ENCODE measurements at regions not wholly inside any gene's neighbourhood (a gene's known extent, or its start where the extent isn't known, plus 50 kb on each side); places are given as distances from the start of the nearest gene placed in this dataset.

DNA sequence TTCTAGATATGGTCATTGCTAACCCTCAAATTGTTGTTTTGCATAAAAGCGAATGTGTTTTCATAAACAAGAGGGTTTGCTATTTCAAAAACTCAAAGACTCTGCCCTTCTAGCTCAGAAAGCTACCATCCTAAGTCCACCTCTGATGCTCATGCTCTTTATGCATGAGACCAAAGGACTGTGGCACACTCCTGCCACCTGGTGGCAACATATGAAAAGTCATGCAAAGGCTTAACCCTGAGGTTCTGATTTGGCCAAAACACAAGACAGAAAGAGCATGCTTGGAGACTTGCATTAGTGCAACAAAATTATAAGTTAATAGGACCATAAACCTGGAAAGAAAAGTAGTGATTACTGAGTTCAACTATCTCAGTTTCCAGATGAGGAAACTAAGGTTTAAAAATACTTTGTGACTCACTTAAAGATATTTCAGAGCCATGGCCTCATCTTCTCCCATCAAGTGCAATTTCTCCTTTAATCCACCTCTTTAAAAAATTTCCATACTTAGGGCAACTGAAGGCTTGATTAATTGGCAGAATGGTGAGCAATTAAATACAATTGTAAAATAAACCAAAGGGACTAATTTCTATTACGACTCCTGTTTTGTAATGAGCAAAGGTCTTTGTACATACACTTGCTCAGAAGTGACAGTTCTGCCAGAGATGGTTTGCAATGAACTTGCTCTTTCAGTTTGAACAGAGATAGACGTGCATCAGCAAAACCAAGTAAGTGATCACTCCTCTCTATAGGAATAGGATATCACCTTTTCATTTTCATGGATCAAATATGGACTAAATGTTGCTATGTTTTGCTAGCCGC, 110.7 kb upstream of the RAD23B start:
- DNase-seq = peak; percentile 12

DNA sequence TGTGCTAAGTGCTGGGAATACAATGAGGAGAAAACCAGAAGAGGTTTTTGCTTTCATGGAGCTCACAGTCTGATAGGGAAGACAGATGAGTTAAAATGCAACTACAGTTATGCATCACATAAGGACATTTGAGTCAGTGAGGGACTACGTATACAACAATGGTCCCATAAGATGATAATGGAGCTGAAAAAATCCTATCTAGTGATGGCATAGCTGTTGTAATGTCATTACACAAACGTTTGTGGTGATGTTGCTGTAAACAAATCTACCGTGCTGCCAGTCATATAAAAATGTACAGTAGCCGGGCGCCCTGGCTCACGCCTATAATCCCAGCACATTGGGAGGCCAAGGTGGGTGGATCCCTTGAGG, 110.1 kb upstream of the RAD23B start:
- DNase-seq = no peak

DNA sequence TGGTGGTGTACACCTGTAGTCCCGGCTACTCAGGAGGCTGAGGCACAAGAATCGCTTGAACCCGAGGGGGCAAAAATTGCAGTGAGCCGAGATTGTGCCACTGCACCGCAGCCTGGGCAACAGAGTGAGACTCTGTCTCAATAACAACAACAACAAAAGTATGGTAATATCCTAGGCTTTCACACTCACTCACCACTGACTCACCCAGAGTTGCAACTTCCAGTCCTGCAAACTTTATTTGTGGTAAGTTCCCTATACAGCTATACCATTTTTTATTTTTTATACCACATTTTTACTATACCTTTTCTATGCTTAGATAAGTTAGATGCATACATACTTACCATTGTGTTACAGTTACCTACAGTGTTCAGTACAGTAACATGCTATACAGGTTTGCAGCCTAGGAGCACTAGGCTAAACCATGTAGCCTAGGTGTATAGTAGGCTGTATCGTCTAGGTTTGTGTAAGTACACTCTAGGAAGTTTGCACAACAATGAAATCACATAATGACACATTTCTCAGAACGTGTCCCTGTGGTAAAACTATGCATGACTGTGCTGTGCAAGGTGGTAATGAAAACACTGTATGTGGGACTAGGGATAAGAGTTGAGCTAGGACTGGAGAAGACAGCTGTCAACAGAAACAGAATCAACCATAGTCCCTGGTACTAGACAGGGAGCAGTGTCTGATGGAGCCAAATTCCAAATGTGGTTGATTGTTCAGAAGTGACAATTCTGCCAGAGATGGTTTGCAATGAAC, 109.5 kb upstream of the RAD23B start:
- no peak for DNase-seq

DNA sequence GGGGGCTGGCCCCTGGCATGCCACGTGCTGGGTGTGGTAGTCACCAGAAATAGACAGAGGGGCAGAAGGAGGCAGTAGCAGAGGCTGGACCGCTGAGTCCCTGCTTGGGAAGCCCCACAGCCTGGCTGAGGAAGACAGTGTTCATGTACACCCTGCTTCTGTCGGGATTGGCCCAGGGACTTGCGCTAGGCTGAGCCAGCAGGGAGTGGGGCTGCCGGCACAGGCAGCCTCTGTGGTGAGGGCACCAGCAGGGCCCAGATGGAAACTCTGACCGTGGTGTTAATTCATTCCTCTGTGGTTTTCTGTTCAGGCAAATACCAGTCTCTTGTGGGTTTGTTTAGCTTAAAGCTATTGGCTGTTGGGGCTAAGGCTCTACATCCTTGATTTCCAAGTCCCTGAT, 108.6 kb upstream of the RAD23B start:
- no peak for DNase-seq

DNA sequence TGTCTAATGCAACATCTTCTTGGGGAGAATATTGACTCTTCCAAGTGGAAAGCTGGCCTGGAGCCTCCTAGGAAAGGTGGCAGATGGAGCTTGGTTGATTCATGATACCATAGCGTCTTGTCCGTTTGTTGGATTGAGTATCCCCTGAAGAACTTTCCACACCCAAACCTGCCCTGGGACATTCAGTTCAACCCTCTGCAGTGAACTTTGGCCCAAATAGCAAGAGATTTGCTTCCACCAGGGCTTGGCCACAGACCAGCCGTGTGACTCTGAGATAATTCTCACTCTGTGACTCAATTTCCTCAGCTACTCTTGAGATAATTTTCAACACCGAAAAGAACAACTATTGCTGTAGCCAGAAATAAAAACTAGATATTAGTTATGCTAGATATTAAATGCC, 108.0 kb upstream of the RAD23B start:
- DNase-seq = no peak

DNA sequence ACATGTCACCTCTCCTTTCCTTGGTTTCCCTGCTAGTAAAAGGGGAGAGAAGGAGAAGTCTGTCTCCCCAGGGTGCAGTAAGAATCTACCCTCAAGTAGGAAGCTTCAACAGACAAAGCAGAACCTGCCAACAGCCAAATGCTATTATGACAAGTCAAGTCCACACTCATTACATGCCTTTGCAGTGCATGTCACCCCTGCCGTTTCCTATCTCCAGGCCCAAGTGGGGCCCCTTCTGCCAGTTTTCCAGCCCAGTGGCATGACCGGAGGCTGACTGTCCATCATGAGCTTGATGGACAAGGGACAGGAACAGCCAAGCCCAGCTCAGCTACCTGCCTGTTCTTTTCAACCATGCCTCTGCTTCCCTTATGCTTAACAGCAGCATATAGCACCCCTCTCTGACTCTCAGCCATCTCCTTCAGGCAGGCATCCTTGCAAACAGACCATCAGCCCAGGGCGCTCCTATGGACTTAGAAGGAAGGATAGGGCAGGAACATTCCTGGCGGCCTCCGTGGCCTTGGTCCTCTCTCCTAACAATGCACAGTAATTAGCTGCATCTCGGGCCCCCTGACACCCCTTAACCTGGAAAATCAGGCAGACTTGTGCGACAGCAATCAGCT, 107.2 kb upstream of the RAD23B start:
- DNase-seq = no peak

DNA sequence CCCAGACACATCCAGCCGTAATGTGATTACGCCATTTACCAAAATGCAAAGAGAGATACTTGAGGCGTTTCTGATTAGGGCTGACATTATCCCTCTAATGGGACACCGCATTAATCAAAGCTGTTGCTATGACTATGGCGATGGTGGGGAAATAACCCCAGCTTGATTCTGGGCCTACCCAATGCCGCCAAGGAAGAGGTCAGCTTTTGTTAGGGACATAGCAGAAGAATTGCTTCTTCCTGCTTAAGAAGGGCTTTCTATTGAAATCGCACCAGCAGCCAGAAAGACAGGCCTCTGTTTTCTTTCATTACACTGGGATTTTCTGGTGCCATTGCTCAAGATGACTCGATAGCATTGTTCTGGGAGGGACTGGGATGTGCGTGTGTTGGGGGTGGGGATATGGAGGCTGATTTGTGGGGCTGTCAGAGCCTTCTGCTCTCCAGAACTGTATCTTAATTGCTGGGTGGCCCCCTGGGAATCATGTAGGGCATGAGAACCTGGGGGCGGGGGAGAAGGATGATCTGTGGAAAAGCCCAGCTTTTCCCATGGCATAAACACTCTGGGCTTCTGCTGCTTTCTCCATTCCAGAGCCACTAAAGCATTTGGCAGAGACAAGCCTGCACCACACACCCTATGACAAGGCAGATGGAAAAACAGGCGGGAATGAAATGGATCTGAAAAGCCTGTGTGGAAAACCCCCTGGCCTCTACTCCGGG, 106.5 kb upstream of the RAD23B start:
- no peak for DNase-seq

DNA sequence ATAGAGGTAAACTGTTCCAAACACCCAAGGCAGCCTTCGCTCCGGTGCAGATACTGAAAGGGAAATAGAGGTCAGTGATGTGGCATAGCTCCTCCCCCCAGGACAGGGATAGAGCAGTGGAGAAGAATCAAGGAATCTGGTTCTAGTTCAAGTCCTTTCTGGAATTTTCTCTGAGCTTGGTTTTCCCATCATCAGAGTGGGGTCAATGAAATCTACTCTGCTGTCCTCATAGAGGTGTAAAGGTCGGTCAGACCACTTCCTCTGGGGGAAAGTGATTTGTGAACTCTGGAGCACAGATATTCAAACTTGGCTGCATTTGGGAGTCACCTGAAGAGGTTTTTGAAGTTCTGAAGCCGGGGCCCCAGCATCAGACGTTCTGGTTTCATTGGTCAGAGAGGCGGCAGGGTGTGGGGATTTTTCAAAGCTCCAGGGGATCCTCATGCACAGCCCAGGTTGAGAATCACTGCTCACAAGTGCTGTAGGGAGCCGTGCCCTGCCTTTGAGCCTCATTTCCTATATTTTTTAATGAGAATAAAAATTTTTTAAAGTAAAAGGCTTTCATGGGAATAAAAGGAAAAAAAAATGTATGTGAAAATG, 105.7 kb upstream of the RAD23B start:
- no peak for DNase-seq

DNA sequence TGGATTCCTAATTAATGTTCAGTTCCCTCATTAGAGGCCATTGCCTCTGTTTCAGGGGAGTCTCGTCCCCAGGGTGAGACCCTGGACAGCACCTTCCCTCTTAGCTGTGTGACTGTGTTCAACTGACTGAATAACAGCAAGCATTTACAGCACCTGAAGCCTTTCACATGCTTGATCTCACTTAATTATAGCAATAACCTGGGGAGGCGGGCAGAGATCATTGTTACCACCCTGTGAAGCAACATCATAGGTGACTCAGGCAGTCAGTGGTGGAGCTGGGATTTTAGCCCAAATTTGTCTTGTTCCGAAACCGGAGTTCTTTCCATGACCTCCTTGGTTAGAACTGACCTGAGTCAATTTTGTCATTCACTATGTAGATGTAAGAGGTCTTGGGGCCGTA, 105.2 kb upstream of the RAD23B start:
- no peak for DNase-seq

DNA sequence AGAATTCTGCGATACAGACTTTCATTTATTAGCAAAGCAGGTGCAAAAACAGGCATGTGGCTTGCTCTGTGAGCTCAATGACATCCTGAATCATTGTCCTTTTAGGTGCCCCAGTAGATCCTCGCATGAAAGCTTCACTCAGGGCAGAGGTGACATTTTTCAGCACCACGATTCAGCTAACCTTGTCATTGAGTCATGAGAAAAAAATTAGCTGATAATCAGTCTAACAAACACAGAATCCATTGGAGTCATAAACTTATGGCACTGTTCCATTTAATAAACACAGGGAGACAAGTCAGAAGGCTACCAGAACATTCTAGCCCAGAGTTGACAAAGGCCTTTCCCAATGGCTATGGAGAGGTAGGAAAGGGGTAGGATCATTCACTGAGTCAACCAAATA, 104.8 kb upstream of the RAD23B start:
- no peak for DNase-seq

DNA sequence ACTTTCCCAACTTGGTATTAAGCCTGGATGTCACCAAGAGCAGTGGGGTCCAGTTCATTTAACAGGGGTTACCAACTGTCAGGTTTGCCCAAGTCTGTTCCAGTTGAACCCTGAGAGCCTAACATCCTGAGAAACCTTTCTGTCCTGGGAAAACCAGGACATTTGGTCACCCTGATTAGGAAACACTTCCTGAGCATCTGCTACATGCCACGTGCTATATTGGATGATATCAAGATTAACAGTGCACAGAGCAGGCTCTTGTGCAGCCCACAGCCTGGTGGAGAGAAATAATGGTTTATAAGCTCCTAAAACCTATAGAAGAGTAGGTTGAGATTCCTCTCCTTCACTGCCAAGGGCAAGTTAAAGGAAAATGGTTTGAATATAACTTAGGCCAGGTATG, 102.9 kb upstream of the RAD23B start:
- no peak for DNase-seq

DNA sequence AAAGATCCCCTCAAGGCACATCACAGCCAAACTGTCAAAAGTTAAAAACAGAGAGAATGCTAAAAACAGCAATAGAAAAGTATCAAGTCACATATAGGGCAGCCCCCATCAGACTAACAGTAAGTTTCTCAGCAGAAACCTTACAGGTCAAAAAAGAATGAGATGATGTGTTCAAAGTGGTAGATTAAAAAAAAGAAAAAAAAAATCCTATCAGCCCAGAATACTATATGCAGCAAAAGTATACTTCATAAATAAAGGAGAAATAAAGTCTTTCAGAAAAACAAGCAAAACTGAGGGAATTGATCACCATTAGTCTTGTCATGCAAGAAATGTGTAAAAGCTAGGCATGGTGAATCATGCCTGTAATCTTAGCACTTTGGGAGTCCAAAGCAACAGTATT, 99.9 kb upstream of the RAD23B start:
- DNase-seq = no peak

DNA sequence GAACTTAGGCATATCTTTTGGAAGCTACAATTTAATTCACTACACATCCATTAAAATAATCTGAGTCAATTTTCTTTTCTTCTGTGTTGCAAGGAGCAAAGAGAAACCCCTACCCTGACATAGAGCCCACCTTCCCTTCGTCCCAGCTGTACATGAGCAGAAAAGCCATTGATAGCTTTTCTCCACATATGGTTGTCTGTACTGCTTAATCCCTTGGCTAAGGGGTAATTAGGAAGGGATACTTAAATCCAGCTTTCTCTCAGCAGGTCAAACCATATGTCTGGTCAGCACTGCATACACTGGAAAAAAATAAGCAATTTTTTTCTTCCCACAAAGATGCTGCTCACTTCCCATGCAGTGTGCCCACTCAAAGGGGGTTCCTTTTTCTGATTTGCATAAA, 94.7 kb upstream of the RAD23B start:
- DNase-seq = no peak

DNA sequence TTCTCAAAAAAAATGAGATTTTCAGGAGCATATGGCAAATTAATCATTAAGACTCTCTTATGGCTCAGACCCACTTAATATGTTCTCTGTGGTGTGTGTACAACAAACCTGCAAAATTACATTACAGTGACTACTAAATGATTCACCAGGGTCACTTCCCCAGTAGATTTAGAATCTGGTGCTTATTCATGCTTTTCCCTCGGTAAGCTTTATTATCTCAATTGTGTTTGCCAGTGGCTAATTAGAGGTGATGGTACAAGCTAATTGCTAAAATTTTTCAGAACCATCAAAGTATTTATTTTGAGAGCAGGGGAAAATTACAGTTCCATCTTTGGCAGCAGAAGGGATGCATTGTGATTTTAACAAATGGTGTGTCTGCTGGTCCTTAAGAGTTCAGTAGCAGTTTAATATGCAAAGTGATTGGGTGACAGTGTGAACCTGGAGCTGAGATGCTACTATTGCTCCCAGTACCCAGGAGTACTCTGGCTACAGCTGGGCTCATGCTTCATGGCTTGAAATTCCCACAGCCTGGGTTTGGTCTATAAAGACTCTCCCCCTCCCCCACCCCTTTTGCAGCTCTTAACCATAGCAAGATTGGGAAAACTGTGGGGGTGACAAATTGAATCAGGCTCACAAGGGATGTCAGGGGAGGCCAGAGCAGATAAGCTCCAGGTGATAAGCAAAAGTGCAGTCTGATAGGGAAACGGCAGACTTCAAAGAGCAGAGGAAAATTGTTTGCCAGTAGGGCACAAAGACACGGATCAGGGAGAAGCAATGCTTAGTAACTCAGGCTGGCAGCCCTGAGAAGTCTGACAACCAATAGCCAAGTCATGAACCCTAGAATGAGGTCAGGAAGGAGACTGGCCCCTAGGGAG, 92.8 kb upstream of the RAD23B start:
- DNase-seq = no peak

DNA sequence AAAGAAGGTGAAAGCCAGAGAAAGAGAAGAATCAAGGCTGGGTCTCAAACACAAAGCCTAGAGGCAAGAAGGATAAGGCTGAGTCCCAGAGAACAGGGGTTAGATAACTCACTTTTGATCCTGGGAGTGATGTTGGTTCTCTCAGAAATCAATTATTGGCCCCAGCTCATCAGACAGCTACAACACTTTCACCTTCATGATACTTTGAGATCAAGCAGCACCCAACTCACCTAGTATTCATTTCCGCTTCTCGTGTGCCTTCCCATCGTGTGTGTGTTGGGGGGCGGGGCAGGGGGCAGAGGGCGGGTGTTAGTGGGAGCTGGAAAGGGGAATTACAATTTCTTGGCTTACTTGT, 92.2 kb upstream of the RAD23B start:
- DNase-seq = no peak

DNA sequence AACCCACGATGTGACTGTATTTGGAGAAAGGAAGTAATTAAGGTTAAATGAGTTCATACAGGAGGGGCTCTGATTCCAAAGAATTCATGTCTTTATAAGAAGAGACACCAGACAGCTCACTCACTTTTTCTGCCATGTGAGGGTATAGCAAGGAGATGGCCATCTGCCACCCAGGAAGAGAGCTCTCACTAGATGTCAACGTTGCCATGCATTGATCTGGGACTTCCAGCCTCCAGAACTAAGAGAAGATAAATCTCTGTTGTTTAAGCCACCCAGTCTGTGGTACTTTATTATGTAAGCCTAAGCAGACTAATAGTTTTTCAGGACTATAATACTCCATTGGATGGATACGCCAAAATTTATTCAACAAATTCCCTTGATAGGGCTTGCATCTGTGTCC, 89.8 kb upstream of the RAD23B start:
- no peak for DNase-seq

DNA sequence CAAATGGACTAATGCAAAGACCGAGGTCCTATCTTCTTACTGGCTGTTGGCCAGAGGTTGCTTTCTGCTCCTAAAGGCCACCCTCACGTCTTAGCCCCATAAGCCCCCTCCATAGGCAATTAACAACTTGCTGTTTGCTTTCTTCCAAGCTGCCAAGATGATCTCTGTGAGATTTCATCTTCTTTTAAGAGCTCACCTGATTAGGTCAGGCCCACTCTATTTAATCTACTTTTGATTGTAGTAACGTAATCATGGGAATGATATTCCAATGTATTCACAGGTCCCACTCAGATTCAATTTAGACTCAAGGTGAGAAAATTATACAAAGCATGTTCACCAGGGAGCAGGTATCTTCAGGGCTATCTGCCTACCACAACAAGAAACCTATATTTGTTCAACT, 84.4 kb upstream of the RAD23B start:
- no peak for DNase-seq

DNA sequence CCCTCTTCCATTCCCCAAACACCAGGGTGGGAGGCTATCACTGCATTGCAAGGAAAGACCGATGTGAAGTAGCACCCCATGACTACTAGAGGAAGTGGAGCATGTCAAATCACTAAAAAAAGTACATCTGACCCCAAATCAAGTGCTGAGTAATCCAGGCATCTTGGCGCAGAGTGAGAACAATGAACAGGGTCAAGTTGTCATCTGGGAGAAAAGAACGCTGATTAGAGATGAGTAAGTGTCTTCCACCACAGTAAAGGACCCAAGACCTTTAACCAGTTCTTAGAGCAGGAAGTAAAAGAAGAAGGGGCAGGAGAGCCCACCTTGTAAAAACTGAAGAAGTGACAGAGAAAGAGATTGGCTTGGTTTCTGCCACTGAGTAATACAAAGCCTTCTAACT, 75.0 kb upstream of the RAD23B start:
- DNase-seq = no peak

DNA sequence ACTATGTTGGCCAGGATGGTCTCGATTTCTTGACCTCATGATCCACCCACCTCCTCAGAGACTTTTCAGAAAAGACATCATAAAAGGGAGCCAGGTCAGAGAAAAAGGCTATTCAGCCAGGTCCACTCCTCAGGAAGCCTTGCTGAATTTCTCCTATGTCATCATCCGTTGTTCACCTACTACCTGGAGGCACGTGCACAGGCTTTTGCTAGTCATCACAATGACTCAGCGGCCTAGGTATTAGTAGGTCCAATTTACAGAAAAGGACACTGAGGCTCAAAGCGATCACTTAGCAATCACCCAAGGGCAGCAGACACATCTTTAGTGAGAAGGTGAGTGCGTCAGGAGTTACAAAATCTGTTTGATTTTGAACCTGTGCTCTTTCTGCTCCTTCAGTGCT, 72.3 kb upstream of the RAD23B start:
- DNase-seq = no peak

DNA sequence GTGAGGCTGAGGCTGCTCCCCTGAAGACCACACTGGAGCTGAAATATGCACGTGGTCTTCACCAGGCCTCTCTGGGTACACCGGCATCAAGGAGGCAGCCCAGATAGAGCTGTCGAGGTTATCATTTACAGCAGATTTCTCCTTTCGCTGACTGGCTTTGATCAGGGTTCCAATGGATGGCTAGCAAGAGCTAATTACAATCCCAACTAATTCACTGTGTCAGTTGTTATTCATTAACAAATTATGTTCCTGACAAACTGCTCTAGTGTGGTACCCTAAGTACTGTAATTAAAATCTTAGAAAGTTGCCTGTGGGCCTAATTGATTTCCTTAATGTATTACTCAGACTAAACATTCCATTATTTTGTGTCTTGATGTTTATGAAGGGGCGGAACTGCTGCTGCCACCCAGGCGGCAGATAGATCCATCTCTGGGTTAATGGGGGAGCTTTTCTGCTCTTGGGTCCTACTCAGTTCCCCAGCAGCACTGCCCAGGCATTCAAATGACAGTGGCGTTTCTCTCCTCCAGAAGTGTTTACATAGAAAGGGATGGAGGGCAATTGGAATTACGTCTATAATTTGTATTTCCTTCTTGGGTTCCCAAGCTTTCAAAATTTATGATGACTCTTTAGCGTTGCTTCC, 71.7 kb upstream of the RAD23B start:
- DNase-seq = no peak

DNA sequence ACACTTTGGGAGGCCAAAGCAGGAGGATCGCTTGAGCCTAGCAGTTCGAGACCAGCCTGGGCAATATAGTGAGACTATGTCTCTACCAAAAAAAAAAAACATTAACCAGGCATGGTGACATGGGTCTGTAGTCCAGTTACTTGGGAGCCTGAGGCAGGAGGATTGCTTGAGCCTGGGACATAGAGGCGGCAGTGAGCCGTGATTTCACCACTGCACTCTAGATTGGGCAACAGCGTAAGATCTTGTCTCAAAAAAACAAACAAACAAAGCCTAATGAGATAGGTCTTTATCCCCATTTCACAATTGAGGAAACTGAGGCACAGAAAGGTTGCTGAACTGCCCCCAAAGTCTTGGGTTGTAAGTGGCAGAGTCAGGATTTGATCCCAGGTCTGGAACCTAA, 70.5 kb upstream of the RAD23B start:
- no peak for DNase-seq

DNA sequence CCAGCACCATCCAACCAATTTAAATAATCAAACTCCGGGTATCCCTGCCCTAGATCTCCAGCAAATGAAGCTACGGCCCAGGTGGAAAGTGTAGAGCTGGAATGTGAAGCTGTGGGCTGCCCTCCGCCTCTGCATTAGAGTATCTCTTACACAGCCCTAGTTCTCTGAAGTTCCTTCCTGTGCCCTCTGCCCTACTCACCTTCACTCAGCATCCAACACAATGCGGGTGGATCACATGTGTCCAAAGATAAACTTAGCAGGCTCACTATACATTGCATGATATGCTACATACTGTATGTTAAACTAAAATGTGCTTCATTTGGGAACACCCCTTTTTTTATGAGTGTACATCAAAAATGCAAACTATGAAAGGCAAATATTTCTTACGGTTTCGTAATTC, 70.0 kb upstream of the RAD23B start:
- no peak for DNase-seq
